HG03060 (cell line): ENCODE measurements at regions not wholly inside any gene's neighbourhood (a gene's known extent, or its start where the extent isn't known, plus 50 kb on each side); places are given as distances from the start of the nearest gene placed in this dataset.
"Not testable (repeated sequence)": the region's sequence is repeated elsewhere in the genome, so short reads cannot be mapped to it uniquely, and the experiment has no call there.

Source experiments
- ATAC-seq: cut with Tn5 transposase; IDR thresholded peaks from one replicate; pipeline ENCODE4 v1.9.1; 2021; ENCODE audit warnings: low read depth, moderate number of reproducible peaks; ENCODE audit not compliant: unreplicated experiment

GRCh38 chr16:64276646-64277045 is 845.2 kb downstream of the CDH11 start:
- no peak for ATAC-seq

DNA sequence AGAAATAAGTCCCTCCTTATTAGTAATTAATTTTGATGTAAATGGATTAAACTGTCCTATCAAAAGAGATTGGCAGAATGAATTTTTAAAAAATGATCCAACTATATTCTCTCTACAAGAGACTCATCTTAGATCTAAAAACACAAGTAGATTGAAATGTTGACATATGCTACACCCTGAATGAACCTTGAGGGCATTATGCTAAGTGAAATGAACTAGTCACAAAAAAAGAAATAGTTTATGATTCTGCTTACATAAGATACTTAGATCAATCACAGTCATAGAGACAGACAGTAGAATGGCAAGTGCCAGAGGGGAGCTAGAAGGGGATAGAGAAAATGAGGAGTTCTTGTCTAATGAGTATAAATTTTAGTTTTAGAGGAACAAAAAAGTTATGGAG is 849.8 kb downstream of the CDH11 start:
- no peak for ATAC-seq

DNA sequence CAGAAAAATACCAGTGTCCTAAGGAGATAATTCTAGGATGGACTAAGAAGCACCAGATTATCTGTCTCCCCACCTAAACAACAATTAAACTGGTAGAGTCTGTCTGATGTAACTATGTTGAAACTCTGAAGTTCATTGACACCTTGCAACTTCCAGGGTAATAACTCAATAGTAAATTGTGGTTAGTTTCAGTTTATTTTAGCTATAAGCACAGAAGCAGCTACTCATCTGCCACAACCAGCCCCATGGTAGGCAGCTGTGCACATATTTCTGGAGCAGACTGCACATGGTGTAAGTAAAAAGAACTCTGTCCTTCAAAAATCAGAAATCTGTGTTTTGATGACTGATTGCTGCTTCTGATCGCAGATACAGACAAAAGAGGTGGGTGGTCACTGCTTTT is 852.1 kb downstream of the CDH11 start:
- ATAC-seq: no peak

GRCh38 chr16:64265756-64266155 is 856.1 kb downstream of the CDH11 start:
- ATAC-seq: no peak

GRCh38 chr16:64260631-64261401 is 861.0 kb downstream of the CDH11 start:
- not testable (repeated sequence) for ATAC-seq

DNA sequence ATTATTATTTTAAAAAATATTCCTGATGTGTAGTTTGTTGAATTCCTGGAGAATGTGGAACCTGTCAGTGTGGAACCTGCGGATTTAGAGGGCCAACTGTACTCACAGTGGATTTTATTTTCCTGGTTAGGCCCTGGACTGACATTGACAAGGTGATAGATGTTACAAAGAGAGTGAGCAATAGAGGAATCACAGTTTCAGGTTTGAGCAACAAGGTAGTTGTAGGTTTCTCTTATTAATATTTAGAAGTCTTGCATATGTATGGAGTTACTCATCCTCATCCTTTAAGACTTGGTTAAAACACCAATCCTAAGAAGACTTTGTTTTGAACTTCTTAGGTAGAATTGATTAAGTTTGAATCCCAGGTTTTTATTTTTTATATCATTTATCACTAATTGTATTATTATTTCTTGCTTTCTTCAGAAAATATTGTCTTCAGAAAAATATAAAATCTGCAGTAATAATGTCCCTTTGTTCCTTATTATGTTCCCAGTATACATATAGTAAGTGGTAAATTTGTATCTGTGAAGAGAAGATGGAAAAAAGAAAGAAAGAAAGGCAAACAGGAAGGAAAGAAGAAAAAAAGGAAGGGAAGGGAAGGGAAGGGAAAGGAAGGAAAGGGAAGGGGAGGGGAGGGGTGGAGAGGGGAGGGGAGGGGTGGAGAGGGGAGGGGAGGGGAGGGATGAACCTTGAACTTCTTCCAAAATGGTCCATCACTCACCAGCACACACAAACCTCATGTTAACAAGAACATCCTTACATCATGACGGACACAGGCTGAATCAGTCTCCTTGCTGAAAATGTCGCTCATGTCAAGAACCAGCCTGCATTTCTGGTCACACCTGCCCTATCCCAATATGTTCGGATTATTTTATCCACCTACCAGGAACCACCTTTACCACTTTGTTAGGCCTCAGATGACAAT is 867.2 kb downstream of the CDH11 start:
- no peak for ATAC-seq

DNA sequence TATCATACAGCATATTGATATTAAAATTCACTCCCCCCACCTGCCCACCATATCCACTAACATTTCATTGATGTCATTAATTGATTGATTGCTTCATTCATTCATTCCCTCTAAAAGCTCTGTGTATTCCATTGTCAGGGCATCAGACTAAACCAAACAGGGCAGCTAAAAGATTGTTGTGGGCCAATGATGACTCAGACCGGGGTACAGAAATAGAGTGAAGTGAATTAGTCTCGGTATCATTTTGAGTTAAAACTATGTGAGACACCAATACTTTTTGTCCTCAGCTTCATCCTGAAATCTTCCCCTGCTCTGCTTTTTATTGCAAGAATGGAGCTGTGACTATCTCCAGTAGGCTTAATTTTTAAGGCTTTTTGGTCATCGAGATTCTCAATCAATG is 868.3 kb downstream of the CDH11 start:
- no peak for ATAC-seq

DNA sequence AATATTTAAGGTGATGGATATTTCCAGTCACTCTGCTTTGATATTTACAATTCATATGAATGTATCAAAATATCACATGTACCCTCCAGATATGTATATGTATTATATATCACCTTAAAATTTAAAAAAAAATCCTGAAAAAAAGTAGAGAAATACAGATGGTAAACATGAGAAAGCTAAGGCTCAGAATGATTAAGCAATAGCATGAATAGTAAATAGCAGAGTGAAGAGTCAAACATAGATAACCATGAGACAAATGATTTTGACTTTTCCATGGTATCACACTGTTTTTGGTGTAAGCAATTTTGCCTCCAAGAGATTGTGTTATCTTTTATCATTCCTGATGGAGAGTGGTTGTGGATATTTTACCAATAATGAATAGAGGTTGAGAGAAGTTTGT is 868.8 kb downstream of the CDH11 start:
- no peak for ATAC-seq

- no peak for ATAC-seq
Observed at GRCh38 chr16:64251742-64252141, 870.1 kb downstream of the CDH11 start.

DNA sequence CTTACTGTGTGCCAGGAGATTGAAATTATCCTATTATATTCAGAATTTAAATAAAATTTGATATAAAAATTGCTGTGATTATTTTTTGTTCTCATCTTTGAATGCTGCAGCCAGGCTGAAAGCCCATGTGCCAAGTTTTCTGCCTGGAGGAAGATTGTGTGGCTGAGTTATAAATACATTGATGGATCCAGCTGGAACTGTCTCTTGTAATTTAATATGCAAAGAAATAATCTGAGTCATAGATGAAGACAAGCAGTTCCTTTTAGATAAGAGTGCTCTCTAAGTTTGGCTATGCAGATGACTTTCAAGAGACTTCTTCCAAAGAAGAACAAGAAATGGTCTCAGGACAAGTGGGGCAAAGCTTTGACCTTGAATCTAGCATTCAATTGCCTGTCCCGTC is 871.0 kb downstream of the CDH11 start:
- ATAC-seq: no peak

- no peak for ATAC-seq
Observed at GRCh38 chr16:64242492-64242891, 879.4 kb downstream of the CDH11 start.

DNA sequence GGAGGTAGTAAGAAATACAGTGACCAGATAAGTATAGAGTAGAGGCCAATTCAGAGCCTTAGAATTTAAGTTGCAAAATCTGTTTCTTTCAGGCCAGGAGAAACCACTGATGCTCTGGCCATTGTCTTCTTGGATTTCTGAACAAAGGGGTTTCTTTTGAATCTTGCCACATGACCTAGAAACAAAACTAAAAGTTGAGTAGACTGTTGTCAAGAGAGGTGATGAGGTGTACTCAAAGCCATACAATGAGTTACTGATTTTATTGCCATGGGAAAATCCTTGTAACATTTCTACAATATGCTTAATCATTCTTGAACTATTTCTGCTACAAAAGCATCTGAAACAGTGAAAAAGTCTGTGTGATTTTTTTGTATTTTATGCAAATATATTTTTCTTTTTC is 881.3 kb downstream of the CDH11 start:
- no peak for ATAC-seq

DNA sequence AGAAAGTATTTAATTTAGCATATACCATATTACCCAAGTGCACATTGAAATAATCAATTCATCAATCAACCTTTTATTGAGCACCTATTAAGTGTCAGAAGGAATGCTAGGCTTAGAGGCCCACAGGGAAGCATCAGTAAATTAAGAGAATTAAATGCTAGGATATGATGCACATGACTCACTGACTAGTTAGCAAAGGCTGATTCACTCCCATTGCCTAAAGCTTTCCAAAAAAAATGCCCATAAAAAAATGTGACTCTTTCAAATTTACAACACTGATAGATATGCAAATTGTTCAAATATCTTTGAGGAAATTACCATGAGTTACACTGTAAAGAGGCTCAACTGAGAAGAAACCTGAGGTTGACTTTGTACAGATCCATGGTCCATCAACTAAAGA is 883.3 kb downstream of the CDH11 start:
- ATAC-seq: no peak

GRCh38 chr16:64236316-64236715 is 885.5 kb downstream of the CDH11 start:
- ATAC-seq: no peak

DNA sequence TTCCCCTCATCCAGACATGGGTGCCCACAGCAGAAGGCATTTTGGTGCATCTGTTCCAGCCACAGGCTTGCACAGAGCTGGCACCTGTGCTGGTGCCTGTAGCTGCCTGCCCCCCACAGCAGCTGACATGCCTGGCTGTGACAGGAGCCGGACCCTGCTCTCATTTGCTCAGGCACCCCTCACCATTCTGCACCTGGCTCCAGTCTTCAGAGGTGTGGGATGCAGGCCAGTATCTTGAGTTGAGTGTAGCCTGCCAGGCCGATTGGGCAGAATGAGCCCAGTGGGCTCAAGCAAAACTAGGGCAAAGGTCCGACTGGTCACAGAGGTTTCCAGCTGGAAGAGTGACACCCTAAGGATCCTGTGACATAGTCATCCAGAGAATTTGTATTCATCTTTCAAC is 887.7 kb downstream of the CDH11 start:
- ATAC-seq: no peak

- ATAC-seq: no peak
Observed at GRCh38 chr16:64225696-64226095, 896.2 kb downstream of the CDH11 start.

GRCh38 chr16:64225036-64225435 is 896.8 kb downstream of the CDH11 start:
- no peak for ATAC-seq

DNA sequence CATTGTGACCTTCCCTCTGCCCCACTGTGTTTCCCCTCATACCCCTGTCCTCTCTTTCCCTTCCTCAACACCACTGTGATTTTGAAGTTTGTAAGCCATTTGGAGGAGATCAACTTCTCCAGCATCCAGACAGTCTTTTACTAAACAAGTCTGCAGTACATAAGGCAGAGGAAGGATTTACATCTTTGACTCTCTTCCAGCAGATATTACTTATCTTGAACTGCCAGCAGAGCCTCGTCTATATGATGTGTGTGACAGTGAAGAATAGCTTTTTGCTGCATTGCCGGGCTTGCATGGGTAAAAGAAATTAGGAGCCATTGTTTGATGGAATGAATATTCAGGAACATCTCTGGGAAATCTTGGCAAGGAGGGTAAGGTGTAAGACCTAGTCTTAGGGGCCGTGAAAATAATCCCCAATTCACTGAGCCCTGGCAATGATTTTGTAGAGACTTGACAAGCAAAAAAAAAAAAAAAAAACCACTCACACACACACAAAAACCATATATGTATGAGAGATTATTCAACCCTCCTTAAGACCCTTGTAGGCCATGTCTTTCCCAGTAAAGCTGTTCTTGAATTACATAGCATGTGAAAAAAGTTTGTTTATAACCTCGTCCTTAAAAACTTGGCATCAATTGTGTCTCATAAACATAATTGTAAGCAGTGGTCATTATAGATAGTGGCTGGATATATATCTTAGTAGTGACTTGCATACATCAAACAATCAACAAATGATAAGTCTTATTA is 903.9 kb downstream of the CDH11 start:
- no peak for ATAC-seq

DNA sequence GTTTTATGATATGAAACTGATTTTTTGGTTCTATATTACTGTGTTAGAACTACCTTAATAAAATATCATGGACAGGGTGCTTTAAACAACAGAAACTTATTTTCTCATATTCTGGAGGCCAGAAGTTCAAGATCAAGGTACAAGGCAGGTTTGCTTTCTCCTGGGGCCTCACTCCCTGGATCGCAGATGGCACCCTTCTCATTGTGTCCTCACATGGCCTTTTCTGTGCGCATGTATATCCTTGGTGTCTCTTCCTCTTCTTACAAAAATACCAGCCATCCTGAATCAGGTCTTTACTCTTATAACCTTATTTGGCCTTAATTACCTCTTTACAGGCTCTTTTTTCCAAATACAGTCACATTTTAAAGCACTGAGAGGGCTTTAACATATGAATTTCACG is 906.1 kb downstream of the CDH11 start:
- ATAC-seq: no peak

DNA sequence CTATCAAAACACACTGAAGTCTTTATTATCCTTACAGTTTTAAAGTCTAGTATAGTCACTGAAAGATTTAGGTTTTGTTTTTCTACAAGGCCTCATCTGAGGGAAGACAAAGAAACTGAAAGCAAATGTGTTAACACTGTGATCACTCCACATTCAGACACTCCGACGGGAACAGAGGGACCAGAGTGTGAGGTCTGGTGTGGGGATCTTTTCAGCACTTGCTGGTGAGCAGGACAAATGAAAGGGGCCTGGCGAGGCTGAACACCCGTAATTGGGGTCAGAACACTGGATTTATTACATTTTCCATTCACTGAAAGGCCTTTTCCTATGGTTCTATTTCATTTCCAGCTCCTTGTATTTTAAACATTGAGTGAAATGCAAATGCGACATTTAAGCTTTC is 910.5 kb downstream of the CDH11 start:
- ATAC-seq: no peak

- ATAC-seq: no peak
Observed at GRCh38 chr16:64206862-64207261, 915.0 kb downstream of the CDH11 start.
